NCI-H69 (cell line): ENCODE measurements at regions not wholly inside any gene's neighbourhood (a gene's known extent, or its start where the extent isn't known, plus 50 kb on each side); places are given as distances from the start of the nearest gene placed in this dataset.
"Not testable (repeated sequence)": the region's sequence is repeated elsewhere in the genome, so short reads cannot be mapped to it uniquely, and the experiment has no call there.

Experiments used
- DNase-seq: peaks from one replicate; lab custom pipeline; 2025; lab: John Stamatoyannopoulos, UW

DNA sequence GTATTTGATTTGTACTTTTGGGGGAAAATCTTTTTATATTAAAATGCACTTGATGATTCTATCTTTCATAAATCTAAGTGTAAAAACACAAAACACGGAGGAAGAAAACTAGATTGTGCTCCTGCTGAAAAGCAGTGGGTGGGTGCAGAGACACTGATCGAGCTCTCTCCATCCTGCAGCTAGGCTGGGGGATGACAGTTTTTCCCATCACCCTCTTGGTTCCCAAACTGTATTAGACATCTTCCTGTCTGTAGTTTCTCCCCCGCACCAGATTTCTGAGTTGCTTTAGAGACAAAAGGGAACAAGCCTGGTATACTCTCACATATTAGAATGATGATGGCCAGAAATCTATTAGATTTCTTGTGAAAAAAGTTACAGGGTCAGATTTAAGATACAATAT is 99.6 kb downstream of the FAM114A2 start:
- no peak for DNase-seq

DNA sequence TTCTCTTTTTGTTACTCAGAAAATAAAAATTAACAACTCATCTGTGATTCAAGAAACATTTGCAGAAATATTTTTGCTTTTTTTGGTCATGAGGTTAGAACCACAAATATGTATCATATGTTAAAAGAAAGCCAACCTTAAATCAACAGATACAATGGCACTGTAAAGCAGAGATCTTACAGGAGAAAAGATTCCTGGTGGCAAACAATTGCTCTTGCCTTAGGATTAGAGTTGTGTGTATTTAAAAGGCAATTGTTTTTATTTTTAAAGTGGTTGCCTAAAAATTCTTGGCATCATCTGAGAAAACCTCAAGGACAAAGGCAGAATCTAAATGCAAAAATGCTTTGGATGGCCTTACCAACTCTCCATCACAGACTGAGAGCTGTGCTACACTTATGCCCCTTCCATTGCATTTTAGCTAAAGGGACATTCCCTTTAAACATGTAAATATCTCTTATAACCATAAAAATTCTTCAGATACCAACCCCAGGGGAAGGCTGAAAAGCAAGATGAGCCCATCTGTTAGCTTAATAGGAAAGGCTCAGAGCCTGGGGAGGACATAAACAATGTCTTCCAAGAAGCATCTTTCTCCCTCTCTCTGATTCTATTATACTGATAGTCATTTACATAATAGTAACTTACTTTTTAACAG is 100.4 kb downstream of the FAM114A2 start:
- no peak for DNase-seq

DNA sequence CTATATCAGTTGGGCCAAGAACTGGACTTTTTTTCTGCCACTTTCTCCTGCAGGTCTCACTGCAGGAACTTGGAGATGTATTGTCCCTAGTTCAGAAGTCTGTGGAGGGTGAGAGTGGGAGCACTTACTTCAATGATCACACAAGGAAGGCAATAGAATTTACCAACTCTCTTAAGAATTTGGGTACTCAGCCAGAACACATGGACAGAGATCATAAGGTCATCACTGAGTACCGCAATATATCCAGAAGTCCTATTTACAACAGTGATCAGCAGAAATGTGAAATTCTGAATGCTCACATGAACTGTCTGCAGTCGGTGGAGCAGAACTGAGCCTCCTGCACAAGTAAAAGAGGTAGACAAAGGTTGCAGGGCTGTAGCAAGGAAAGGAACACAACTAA is 101.0 kb downstream of the FAM114A2 start:
- no peak for DNase-seq

DNA sequence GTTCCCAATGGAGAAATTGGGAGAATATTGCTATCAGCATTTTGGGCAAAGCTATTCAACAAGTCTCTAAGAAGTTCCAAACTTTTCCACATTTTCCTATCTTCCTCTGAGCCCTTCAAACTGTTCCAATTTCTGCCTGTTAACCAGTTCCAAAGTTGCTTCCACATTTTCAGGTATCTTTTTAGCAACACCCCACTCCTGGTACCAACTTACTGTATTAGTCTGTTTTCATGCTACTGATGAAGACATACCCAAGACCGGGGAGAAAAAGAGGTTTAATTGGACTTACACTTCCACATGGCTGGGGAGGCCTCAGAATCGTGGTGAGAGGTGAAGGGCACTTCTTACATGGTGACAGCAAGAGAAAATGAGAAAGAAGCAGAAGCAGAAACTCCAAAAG is 103.6 kb downstream of the FAM114A2 start:
- not testable (repeated sequence) for DNase-seq

DNA sequence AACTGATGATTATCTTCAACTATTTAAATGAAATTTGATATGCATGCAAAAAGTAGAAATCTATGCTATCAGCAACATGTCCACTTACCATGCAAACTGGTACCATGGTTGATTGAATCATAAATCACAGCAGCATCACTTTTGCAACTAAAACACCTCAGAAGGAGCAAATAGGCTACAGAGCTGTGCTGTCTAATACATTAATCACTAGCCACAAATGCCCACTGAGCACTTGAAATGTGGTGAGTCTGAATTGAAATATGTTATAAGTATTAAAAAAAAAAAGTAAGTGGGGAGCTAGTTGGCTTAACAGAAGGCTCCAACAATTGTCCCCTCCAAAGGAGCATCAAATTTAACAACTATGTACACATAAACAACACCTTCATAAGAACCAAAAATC is 112.5 kb downstream of the FAM114A2 start:
- DNase-seq: no peak

DNA sequence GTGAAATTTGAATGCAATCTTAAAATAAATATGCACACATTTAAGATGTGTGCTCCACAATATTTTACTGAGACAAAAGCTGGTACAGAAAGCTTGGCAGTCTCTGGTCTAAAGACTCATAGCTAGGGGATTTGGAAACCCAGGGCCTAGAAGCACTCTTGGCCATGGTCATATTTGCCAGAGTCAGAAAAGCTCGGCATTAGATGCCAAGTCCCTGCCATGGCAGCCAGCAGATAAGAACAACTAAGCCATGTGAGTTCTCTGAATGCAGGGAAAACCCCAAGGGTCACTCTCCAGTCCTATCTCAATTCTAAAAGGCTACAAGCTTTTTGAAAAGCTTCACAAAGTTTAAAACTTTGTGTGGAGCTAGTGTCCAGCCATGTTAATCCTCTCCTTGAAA is 119.5 kb downstream of the FAM114A2 start:
- DNase-seq: no peak

DNA sequence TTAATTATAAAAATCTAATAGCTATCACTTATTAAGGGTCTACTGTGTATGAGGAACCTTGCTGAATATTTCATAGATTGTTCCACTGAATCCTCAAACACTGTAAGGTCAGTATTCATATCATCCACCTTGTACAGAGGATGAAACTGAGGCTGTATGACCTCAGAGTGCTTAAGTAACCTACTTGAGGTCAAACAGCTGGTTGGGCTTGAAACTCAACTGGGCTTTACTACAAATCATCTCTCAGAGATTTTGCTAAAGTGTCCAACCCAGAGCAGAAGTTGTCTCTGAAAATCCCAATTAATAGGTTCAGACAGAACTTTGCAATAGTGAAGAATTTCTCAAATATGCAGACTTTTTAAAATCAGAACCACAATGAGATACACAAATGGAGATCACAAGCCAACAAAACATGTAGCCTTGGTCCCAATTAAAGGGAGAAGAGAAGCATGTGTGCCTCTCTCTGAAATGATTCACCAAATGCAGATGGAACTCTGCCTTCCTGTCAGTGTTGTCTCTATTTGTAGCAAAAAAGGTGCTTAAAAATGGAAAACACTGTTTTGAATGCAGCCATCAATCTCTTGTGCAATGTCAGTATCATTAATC is 131.4 kb downstream of the FAM114A2 start:
- no peak for DNase-seq

DNA sequence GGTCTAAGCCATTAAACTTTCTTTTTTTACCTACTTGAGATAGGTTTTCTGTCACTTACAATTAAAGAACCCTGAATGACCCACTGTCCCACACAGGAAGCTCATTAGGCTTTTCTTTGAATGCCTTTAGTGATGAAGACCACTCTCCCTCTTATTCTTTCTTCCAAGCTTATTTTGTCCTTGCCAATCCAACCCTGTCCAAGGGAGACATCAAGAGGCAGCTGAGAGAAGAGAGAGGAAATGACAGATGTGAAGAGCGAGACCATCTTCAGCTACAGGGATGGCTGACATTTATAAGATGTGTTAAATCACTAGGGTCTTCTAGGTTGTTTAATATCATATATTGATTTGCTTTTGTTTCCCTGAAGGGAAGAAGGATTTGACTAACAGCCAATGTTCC is 133.5 kb downstream of the FAM114A2 start:
- peak; percentile 48 for DNase-seq

DNA sequence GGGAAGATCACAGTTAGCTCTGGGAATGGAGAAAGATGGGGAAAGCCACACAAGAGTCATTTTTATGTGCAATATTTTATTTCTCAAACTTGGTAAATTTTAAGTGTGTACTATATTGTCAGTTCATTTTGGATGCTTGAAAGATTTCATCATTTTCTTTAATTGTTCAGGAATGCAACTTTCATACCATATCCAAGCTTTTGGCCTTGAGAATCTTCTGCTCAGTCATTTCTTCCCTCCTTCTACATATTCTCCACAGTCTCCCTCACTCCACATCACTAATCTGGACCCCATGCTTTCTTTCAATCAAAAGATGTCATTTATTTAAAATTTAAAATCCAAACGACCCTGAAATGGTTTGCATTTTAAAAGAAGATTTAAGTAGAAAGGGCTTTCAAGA is 135.4 kb downstream of the FAM114A2 start:
- DNase-seq: no peak

DNA sequence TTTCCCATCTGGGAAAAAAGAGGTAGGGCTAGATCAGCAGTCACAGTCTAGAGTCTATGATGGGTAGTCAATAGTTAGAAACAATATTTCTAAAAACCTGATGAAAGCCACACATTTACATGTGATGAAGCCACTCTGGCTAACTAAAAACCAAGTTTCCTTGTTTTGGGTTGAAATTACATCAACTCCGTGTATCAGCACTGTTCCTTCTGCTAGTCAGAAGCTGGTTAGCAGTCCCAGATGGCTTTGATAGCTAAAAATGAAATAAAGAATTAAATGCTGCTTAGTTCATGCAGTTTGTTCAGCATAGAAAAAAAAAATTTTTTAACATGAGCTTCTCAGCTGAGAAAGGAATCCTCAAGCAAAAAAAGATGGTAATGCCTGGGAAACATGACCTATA is 136.7 kb downstream of the FAM114A2 start:
- DNase-seq: no peak

DNA sequence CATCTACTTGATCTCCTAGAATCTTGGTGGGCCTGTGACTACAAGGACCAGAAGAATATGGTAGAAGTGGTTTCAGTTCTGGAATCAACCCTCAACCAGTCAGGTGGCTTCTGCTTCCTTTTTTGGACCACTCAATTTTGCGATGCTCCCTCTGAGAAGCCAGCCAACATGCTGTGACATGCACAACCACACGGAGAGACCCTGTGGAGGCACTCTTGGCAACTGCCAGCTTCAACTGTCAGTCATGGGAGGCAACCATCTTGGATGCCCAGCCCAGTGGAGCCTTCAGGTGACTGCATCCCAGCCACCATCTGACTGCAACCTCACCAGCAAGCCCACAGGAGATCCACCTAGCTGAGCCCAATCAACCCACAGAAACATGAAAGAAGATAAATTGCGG is 137.3 kb downstream of the FAM114A2 start:
- DNase-seq: no peak

DNA sequence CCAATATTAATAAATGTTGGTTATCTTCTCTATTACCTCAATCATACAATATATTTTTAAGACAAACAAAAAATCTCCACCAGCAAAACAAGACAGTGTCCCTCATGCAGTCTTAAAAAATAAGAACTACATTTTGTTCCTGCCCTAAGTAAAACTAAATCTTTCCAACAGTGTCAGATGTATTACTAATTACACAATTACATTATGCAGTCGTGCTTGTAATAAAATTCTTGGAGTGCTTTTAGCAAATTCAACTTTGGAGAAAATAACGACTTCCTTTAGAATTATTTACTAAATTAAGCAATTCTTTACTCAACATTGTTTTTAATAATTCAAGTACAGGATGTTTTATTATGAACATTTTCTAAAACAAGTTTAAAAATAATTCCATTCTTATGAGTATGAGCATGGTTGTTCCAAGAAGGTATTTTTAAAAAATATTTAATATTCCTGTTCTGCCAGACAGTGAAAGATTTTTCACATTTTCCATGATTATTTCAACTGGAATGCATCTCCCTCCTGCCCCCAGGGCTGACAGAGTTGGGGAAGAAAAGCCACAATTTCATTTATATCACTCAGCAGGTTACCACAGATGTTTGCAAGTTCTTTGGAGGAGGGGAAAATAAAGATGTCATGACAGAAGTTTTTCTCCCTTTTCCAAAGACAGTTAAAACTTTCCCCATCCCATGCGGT is 137.9 kb downstream of the FAM114A2 start:
- no peak for DNase-seq

DNA sequence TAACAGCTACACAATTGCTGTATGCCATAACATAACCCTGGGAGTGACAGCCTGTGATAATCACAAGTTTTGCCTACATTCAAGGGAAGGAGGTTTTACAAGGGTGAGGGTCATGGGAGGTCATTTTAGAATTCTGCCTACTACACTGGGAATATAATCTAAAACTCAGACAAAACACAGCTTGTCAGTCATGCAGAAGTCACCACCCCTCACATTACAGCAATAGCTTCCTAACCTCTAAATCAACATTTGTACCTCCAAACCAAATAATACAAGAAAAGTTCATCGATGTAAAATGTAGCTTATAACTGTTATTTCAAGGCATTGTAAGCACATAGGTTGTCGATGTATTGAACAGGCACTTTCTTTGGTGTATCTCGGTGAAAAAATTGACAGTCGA is 139.0 kb downstream of the FAM114A2 start:
- DNase-seq: no peak

DNA sequence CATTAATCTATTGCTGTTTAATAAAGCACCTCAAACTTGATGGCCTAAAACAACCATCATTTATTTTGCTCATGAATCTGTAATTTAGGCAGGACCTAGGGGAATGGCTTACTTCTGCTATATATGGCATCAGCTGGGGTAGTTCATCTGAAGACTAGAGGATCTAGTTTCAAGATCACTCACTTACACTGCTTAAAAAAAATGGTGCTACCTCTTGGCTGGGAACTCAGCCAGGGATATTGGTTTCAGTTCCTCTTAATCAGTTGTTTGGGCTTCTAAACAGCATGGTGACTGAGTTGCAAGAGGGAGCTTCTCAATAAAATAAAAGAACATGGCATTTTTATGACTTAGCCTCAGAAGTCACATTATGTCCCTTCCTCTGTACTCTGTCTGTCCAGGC is 142.0 kb downstream of the FAM114A2 start:
- peak; percentile 94 for DNase-seq

DNA sequence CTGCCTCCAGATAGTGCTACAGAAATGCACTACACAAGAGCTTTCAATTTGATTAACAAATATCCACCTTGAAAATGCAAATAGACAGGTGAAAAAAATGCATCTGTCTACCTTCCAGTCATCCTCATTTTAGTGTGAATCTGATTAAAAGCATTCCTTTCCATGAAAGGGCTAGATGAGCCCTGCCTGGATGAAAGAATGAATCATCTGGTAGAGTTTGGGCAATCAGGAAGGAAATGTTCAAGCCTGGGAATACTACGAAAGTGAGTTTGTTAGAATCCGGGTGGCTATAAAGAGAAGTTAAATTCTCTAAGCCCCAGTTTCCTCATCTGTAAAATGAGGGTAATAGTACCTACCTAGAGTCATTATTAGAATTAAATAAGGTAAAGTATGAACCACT is 142.6 kb downstream of the FAM114A2 start:
- peak; percentile 43 for DNase-seq

DNA sequence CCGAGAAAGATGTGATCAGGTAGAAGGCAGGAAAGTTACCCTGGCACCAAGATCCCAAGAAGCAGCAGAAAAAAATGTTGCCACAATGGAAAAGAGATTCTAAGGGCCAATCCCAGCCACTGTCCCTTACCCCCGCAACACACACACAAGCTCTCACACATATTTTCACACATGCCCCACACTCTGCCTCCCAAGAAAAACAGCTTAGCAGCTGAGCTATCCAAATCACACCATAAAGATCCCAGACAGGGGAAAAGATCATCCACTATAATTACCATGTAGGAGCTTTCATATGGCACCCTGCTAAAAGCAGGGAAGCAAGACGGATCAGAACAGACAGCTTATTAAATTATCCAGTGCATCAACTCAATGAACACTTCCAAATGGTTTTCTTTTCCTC is 143.4 kb downstream of the FAM114A2 start:
- peak; percentile 71 for DNase-seq

DNA sequence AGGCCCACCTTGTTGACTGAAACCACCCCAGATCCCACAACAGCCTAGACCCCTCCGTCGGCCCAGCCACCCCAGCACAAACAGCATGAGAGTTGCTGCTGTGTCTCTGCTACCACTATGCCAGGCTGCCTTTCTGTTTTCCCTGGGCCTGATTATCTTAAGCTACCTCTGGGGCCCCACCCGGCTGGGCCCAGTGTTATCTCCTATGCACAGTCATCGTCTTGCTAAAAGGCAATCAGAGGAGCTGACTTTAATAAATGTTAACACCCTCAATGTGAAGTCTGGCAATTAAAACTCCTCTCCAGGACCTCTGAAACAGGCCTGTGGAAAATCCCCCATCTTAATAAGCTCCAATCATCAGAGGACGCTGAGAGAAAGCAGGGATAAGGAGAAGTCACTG is 144.9 kb downstream of the FAM114A2 start:
- DNase-seq: no peak

DNA sequence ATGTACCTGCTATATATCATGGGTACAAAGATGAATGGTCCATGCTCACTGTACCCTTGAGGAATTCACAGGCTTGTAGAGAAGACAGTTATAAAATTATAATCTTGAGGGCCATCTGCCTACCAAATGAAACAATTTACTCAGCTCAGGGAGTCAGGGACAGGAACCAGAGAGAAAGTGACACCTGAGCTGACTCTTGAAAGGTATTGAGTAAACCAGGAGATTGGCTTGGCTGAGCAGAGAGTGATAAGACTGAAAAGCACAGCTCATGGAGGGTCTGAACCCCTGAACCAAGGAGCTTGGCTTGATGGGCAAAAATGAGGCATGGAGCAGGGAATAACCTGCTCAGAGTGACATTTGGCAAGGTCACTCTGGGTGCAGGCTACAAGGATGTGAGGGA is 147.3 kb downstream of the FAM114A2 start:
- DNase-seq: no peak

DNA sequence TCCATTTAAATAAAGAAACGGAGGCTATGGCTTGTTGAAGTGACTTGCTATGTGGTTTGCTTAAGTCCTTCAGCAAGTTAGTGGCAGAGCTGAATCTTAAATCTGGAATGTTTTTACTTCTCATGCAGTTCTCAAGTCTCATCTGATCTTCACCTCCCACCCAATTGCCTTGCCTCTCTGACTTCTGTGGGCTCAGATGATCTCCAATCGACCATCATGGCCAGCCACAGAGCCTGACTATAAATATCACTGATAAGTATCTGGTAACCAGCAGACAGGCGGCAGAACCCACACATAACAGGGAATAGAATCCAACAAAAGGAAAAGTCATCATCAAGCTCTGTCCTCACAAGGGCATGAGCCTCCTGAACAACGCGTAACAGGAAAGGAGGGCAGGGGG is 149.9 kb downstream of the FAM114A2 start:
- no peak for DNase-seq

DNA sequence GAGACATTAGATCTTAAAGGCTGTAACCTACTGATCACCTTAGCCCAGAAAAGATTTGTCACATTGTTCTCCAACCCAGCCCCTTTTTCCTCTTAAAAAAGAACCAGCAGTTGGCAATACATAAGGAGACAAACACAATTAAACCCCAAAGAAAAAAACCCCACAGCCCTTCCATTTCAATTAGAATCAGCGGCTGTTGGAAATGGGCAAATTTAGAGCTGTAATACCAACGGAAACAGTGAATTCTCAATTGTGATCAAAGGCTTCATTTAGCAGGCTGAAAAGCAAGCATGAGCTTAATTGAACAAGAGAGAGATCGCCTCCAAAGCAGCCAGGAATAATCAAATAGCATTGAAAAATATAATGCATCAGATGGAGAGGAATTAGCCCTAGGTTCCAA is 153.6 kb downstream of the FAM114A2 start:
- DNase-seq: no peak

DNA sequence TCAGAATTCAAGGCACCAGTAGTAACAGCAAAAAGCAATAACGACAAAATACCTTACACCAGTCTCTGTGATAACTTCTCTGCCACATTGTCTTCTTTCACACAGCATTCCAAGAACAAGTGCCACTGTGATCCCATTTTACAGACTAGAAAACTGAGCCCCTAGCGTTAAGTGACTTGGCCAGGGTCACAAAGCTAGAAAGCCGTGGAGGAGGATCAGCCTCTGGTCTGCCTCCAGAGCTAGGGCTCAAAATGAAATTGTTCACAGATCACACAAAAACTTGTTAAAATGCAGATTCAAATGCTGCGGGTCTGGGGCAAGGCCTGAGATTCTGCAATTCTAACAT is 154.1 kb downstream of the FAM114A2 start:
- no peak for DNase-seq

DNA sequence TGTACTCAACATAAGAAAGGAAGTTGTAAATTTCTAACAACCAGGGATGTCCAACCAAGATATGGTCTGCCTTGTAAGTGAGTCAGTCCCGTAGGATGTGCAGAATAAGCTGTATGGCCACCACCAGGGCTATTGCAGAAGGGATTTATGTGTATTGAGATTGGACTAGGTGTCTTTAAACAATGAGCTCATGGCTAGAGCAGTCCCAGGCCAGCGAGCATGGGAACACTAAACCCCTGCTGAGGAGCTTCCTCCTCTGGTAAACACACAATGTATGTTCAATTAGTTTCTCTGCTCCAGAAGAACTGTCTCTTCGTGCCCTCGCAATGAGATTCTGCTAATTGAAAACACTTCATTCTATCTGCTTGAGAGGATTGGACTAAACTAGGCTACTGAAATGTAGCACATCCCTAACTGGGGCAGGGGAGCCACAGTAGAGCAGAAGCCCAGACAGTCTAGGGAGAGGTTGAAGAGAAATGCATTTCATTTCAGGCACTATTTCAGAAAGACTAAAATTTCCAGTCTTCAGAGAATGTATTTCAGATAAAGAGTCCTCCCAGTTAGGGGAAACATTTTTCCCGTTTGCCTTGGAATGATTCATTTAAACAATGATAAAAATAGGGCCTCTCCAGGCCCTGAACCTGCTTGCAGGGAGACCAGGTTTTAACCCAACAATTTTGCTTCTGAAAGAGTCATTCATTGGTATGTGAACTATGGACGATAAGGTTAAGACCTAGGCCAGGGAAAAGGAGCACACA is 154.7 kb downstream of the FAM114A2 start:
- DNase-seq: peak; percentile 33

DNA sequence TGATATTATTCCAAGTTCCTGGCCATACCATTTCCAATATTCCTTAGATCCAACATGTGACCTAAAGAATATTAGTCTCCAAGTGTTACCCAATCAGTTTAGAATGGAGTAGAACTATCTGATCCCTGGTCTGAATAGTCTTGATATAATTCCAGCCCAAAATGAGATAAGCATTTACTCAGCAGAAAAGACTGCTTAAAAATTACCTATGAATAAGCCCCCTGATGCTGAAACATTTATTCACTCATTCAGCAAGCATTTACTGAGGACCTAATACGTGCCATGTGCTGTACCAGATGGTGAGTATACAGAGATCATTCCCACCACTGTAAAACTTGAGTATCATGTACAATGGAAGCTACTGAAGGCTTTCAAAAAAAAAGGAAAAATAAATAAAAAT is 157.0 kb downstream of the FAM114A2 start:
- no peak for DNase-seq
